Loucy (cell line): ENCODE measurements at regions not wholly inside any gene's neighbourhood (a gene's known extent, or its start where the extent isn't known, plus 50 kb on each side); places are given as distances from the start of the nearest gene placed in this dataset.

ENCODE experiments used
- CTCF ChIP-seq: fragments of 200-600 bp; sonication (generic); conservative IDR thresholded peaks from 2 replicates; pipeline ENCODE4 v1.5.1; 2014; ENCODE audit warnings: mild to moderate bottlenecking, antibody characterized with exemption, low read length
- EZH2phosphoT487 ChIP-seq: fragments of 200-600 bp; IDR thresholded peaks from 2 replicates; pipeline ENCODE4 v1.6.1; 2018; ENCODE audit warnings: antibody characterized with exemption, mild to moderate bottlenecking, moderate library complexity, borderline replicate concordance

- TF ChIP-seq CTCF: no peak
- no peak for TF ChIP-seq EZH2phosphoT487
Measured at GRCh38 chr4:164531336-164531735, 222.6 kb upstream of the SMIM31 start.
